ENCODE measurements at regions not wholly inside any gene's neighbourhood (a gene's known extent, or its start where the extent isn't known, plus 50 kb on each side); places are given as distances from the start of the nearest gene placed in this dataset.
"Not testable (repeated sequence)": the region's sequence is repeated elsewhere in the genome, so short reads cannot be mapped to it uniquely, and the experiment has no call there.

- ATAC-seq (replicated peaks in 1 of 2), result no peak
- Mint-ChIP-seq H3K4me1 (ENCODE audit: low read depth) (no peaks in the 10 kb centered on the region), H3K4me3 (no peak overlapping the region), H3K27ac (no peak overlapping the region), H3K27me3 (ENCODE audit: low read depth) (no peaks in the 10 kb centered on the region), H3K36me3 (ENCODE audit: insufficient read depth in 2 of 2) (peaks cover 0 to 5% of the 10 kb centered on the region in 2 donors), H3K9me3 (peaks cover 6 to 7% of the 10 kb centered on the region in 2 donors)
- no peak for DNase-seq
Observed at GRCh38 chr13:54226876-54227275, 1198.3 kb downstream of the OLFM4 start.

GRCh38 chr13:54232700-54233099 is 1204.1 kb downstream of the OLFM4 start:
- no peak overlapping the region for H3K4me3 Mint-ChIP-seq

GRCh38 chr13:54234607-54235006 is 1206.0 kb downstream of the OLFM4 start:
- no peaks in the 10 kb centered on the region for H3K4me1 Mint-ChIP-seq (ENCODE audit: low read depth)
- peaks cover 4% of the 10 kb centered on the region in 2 donors for H3K9me3 Mint-ChIP-seq
- peaks cover 0 to 4% of the 10 kb centered on the region in 2 donors for H3K36me3 Mint-ChIP-seq (ENCODE audit: insufficient read depth in 2 of 2)
- DNase-seq, result no peak
- no peak overlapping the region for H3K27ac Mint-ChIP-seq
- ATAC-seq (replicated peaks in 1 of 2), result no peak
- no peaks in the 10 kb centered on the region for H3K27me3 Mint-ChIP-seq (ENCODE audit: low read depth)
- no peak overlapping the region for H3K4me3 Mint-ChIP-seq

More at GRCh38 chr13:54232700-54233099, 1204.1 kb downstream of the OLFM4 start:
- no peaks in the 10 kb centered on the region for H3K4me1 Mint-ChIP-seq (ENCODE audit: low read depth)
- DNase-seq (no peak), ATAC-seq (replicated peaks in 1 of 2) (no peak)
- peaks cover 0 to 4% of the 10 kb centered on the region in 2 donors for H3K36me3 Mint-ChIP-seq (ENCODE audit: insufficient read depth in 2 of 2)
- H3K27me3 Mint-ChIP-seq (ENCODE audit: low read depth), result no peaks in the 10 kb centered on the region
- no peak overlapping the region for H3K27ac Mint-ChIP-seq
- peaks cover 2 to 3% of the 10 kb centered on the region in 2 donors for H3K9me3 Mint-ChIP-seq

GRCh38 chr13:54241719-54242118 is 1213.1 kb downstream of the OLFM4 start:
- no peak for ATAC-seq (replicated peaks in 1 of 2)
- peaks cover 8 to 12% of the 10 kb centered on the region in 2 donors for H3K9me3 Mint-ChIP-seq

GRCh38 chr13:54248306-54248705 is 1219.7 kb downstream of the OLFM4 start:
- Mint-ChIP-seq H3K4me3 (no peak overlapping the region), H3K27me3 (ENCODE audit: low read depth) (no peaks in the 10 kb centered on the region), H3K4me1 (ENCODE audit: low read depth) (no peaks in the 10 kb centered on the region), H3K9me3 (peaks cover 9 to 11% of the 10 kb centered on the region in 2 donors), H3K27ac (no peak overlapping the region), H3K36me3 (ENCODE audit: insufficient read depth in 2 of 2) (peaks cover 2 to 3% of the 10 kb centered on the region in 2 donors)
- DNase-seq, result no peak
- ATAC-seq (replicated peaks in 1 of 2), result no peak

More at GRCh38 chr13:54241719-54242118, 1213.1 kb downstream of the OLFM4 start:
- no peak overlapping the region for H3K4me3 Mint-ChIP-seq
- H3K4me1 Mint-ChIP-seq (ENCODE audit: low read depth), result no peaks in the 10 kb centered on the region
- no peaks in the 10 kb centered on the region for H3K27me3 Mint-ChIP-seq (ENCODE audit: low read depth)
- no peak for DNase-seq
- no peak overlapping the region for H3K27ac Mint-ChIP-seq
- H3K36me3 Mint-ChIP-seq (ENCODE audit: insufficient read depth in 2 of 2), result peaks cover 0 to 2% of the 10 kb centered on the region in 2 donors

- peaks cover 0 to 2% of the 10 kb centered on the region in 2 donors for H3K36me3 Mint-ChIP-seq (ENCODE audit: insufficient read depth in 2 of 2)
- ATAC-seq (replicated peaks in 1 of 2) (no peak), DNase-seq (no peak)
- H3K4me1 Mint-ChIP-seq (ENCODE audit: low read depth), result no peaks in the 10 kb centered on the region
- H3K4me3 Mint-ChIP-seq, result no peak overlapping the region
- peaks cover 11 to 17% of the 10 kb centered on the region in 2 donors for H3K9me3 Mint-ChIP-seq
- no peaks in the 10 kb centered on the region for H3K27me3 Mint-ChIP-seq (ENCODE audit: low read depth)
- no peak overlapping the region for H3K27ac Mint-ChIP-seq
Observed at GRCh38 chr13:54261856-54262255, 1233.2 kb downstream of the OLFM4 start.

GRCh38 chr13:54263868-54264267 is 1235.3 kb downstream of the OLFM4 start:
- no peaks in the 10 kb centered on the region for H3K4me1 Mint-ChIP-seq (ENCODE audit: low read depth)
- peaks cover 0 to 5% of the 10 kb centered on the region in 2 donors for H3K36me3 Mint-ChIP-seq (ENCODE audit: insufficient read depth in 2 of 2)
- H3K9me3 Mint-ChIP-seq, result peaks cover 7 to 19% of the 10 kb centered on the region in 2 donors
- H3K4me3 Mint-ChIP-seq, result no peak overlapping the region
- no peak overlapping the region for H3K27ac Mint-ChIP-seq
- H3K27me3 Mint-ChIP-seq (ENCODE audit: low read depth), result no peaks in the 10 kb centered on the region
- ATAC-seq (replicated peaks in 1 of 2) (no peak), DNase-seq (no peak)

- not testable (repeated sequence) for DNase-seq; H3K4me3 Mint-ChIP-seq; H3K27me3 Mint-ChIP-seq (ENCODE audit: low read depth); H3K4me1 Mint-ChIP-seq (ENCODE audit: low read depth); H3K36me3 Mint-ChIP-seq (ENCODE audit: insufficient read depth in 2 of 2); H3K27ac Mint-ChIP-seq; ATAC-seq (replicated peaks in 1 of 2)
- H3K9me3 Mint-ChIP-seq, result peaks cover 14 to 17% of the 10 kb centered on the region in 2 donors
Observed at GRCh38 chr13:54267253-54267668, 1238.6 kb downstream of the OLFM4 start.

GRCh38 chr13:54268013-54268695 is 1239.5 kb downstream of the OLFM4 start:
- H3K27ac Mint-ChIP-seq; ATAC-seq (replicated peaks in 1 of 2); H3K27me3 Mint-ChIP-seq (ENCODE audit: low read depth); H3K4me1 Mint-ChIP-seq (ENCODE audit: low read depth); DNase-seq; H3K36me3 Mint-ChIP-seq (ENCODE audit: insufficient read depth in 2 of 2); H3K4me3 Mint-ChIP-seq: not testable (repeated sequence)
- H3K9me3 Mint-ChIP-seq, result peaks cover 12 to 15% of the 10 kb centered on the region in 2 donors

- Mint-ChIP-seq H3K9me3 (peaks cover 25 to 27% of the 10 kb centered on the region in 2 donors), H3K4me3 (no peak overlapping the region), H3K4me1 (ENCODE audit: low read depth) (no peaks in the 10 kb centered on the region), H3K36me3 (ENCODE audit: insufficient read depth in 2 of 2) (peaks cover 0 to 3% of the 10 kb centered on the region in 2 donors), H3K27me3 (ENCODE audit: low read depth) (no peaks in the 10 kb centered on the region), H3K27ac (no peak overlapping the region)
- DNase-seq (no peak), ATAC-seq (replicated peaks in 1 of 2) (no peak)
Observed at GRCh38 chr13:54287062-54287764, 1258.6 kb downstream of the OLFM4 start.

GRCh38 chr13:54301085-54301484 is 1272.5 kb downstream of the OLFM4 start:
- Mint-ChIP-seq H3K27ac (no peak overlapping the region), H3K4me1 (ENCODE audit: low read depth) (no peaks in the 10 kb centered on the region), H3K4me3 (no peak overlapping the region), H3K9me3 (peaks cover 12 to 15% of the 10 kb centered on the region in 2 donors), H3K27me3 (ENCODE audit: low read depth) (no peaks in the 10 kb centered on the region), H3K36me3 (ENCODE audit: insufficient read depth in 2 of 2) (peaks cover 2 to 4% of the 10 kb centered on the region in 2 donors)
- no peak for DNase-seq
- no peak for ATAC-seq (replicated peaks in 1 of 2)

GRCh38 chr13:54305377-54305776 is 1276.8 kb downstream of the OLFM4 start:
- H3K27ac Mint-ChIP-seq, result no peak overlapping the region
- H3K9me3 Mint-ChIP-seq, result peaks cover 11 to 12% of the 10 kb centered on the region in 2 donors
- ATAC-seq (replicated peaks in 1 of 2), result no peak
- H3K27me3 Mint-ChIP-seq (ENCODE audit: low read depth), result no peaks in the 10 kb centered on the region
- no peaks in the 10 kb centered on the region for H3K4me1 Mint-ChIP-seq (ENCODE audit: low read depth)
- DNase-seq, result no peak
- peaks cover 0 to 3% of the 10 kb centered on the region in 2 donors for H3K36me3 Mint-ChIP-seq (ENCODE audit: insufficient read depth in 2 of 2)
- no peak overlapping the region for H3K4me3 Mint-ChIP-seq

GRCh38 chr13:54312885-54313284 is 1284.3 kb downstream of the OLFM4 start:
- DNase-seq, result no peak
- no peak overlapping the region for H3K27ac Mint-ChIP-seq
- no peak for ATAC-seq (replicated peaks in 1 of 2)
- H3K4me3 Mint-ChIP-seq, result no peak overlapping the region
- no peaks in the 10 kb centered on the region for H3K27me3 Mint-ChIP-seq (ENCODE audit: low read depth)
- H3K4me1 Mint-ChIP-seq (ENCODE audit: low read depth), result no peaks in the 10 kb centered on the region
- peaks cover 8 to 9% of the 10 kb centered on the region in 2 donors for H3K9me3 Mint-ChIP-seq
- H3K36me3 Mint-ChIP-seq (ENCODE audit: insufficient read depth in 2 of 2), result no peaks in the 10 kb centered on the region
